ENCODE measurements at regions not wholly inside any gene's neighbourhood (a gene's known extent, or its start where the extent isn't known, plus 50 kb on each side); places are given as distances from the start of the nearest gene placed in this dataset.
"Not testable (repeated sequence)": the region's sequence is repeated elsewhere in the genome, so short reads cannot be mapped to it uniquely, and the experiment has no call there.

GRCh38 chr6:99802396-99803031, 191.5 kb downstream of the MCHR2 start:
- DNase-seq (ENCODE audit: low read depth in 2 of 2): no peak

GRCh38 chr6:99808992-99809391, 185.0 kb downstream of the MCHR2 start:
- no peak for DNase-seq (ENCODE audit: low read depth in 2 of 2)

- no peak for DNase-seq (ENCODE audit: low read depth in 2 of 2)
These were observed 183.7 kb downstream of the MCHR2 start for GRCh38 chr6:99810295-99810694.

- DNase-seq (ENCODE audit: low read depth in 2 of 2): no peak
These were observed 182.9 kb downstream of the MCHR2 start for GRCh38 chr6:99810942-99811620.

GRCh38 chr6:99811636-99812035, 182.4 kb downstream of the MCHR2 start:
- no peak for DNase-seq (ENCODE audit: low read depth in 2 of 2)

- no peak for DNase-seq (ENCODE audit: low read depth in 2 of 2)
These were observed 180.5 kb downstream of the MCHR2 start for GRCh38 chr6:99813565-99813964.

GRCh38 chr6:99814230-99814928, 179.6 kb downstream of the MCHR2 start:
- DNase-seq (ENCODE audit: low read depth in 2 of 2): no peak

GRCh38 chr6:99816795-99817194, 177.2 kb downstream of the MCHR2 start:
- no peak for DNase-seq (ENCODE audit: low read depth in 2 of 2)

GRCh38 chr6:99818161-99818560, 175.9 kb downstream of the MCHR2 start:
- DNase-seq (ENCODE audit: low read depth in 2 of 2): no peak

GRCh38 chr6:99819853-99820252, 174.2 kb downstream of the MCHR2 start:
- no peak for DNase-seq (ENCODE audit: low read depth in 2 of 2)

- DNase-seq (ENCODE audit: low read depth in 2 of 2): no peak
These were observed 172.9 kb downstream of the MCHR2 start for GRCh38 chr6:99821164-99821563.

GRCh38 chr6:99822741-99823512, 171.1 kb downstream of the MCHR2 start:
- DNase-seq (ENCODE audit: low read depth in 2 of 2): peak; percentile 8 to 9

- not testable (repeated sequence) for DNase-seq (ENCODE audit: low read depth in 2 of 2)
These were observed 170.3 kb downstream of the MCHR2 start for GRCh38 chr6:99823513-99824235.

- no peak for DNase-seq (ENCODE audit: low read depth in 2 of 2)
These were observed 161.0 kb downstream of the MCHR2 start for GRCh38 chr6:99833034-99833433.

- no peak for DNase-seq (ENCODE audit: low read depth in 2 of 2)
These were observed 157.6 kb downstream of the MCHR2 start for GRCh38 chr6:99836471-99836870.

- DNase-seq (ENCODE audit: low read depth in 2 of 2): no peak
These were observed 155.4 kb downstream of the MCHR2 start for GRCh38 chr6:99838607-99839006.

GRCh38 chr6:99841297-99841696, 152.7 kb downstream of the MCHR2 start:
- DNase-seq (ENCODE audit: low read depth in 2 of 2): no peak

- no peak for DNase-seq (ENCODE audit: low read depth in 2 of 2)
These were observed 148.0 kb downstream of the MCHR2 start for GRCh38 chr6:99846006-99846405.

GRCh38 chr6:99850841-99851240, 143.2 kb downstream of the MCHR2 start:
- DNase-seq (ENCODE audit: low read depth in 2 of 2): no peak

GRCh38 chr6:99852031-99852430, 142.0 kb downstream of the MCHR2 start:
- no peak for DNase-seq (ENCODE audit: low read depth in 2 of 2)

GRCh38 chr6:99867026-99867425, 127.0 kb downstream of the MCHR2 start:
- DNase-seq (ENCODE audit: low read depth in 2 of 2): no peak

All from fibroblast of skin of left biceps (primary cell).